Activated T-cell treated with anti-CD3 and anti-CD28 coated beads, Interleukin-2, amount 50 U/mL, for 4 hours (primary cell): ENCODE measurements at regions not wholly inside any gene's neighbourhood (a gene's known extent, or its start where the extent isn't known, plus 50 kb on each side); places are given as distances from the start of the nearest gene placed in this dataset.

ENCODE experiments used
- ATAC-seq, 2 donors: fragments of 200-7000 bp; cut with Tn5 transposase; one replicate each; pipeline ENCODE4 v1.10.0; 2021
- DNase-seq: peaks from one replicate; pipeline ENCODE4 v3.0.0-alpha.2; 2020
- H3K27me3 Mint-ChIP-seq: one replicate; pipeline ENCODE4 v1.8.0; 2021; ENCODE audit warnings: low read depth, mixed read lengths
- H3K36me3 Mint-ChIP-seq: one replicate; pipeline ENCODE4 v1.8.0; 2022; ENCODE audit warnings: mixed read lengths; ENCODE audit not compliant: insufficient read depth
- H3K4me1 Mint-ChIP-seq: one replicate; pipeline ENCODE4 v1.8.0; 2021; ENCODE audit warnings: low read depth, mixed read lengths
- H3K4me3 Mint-ChIP-seq: one replicate; pipeline ENCODE4 v1.8.0; 2021; ENCODE audit warnings: mild to moderate bottlenecking, moderate library complexity, mixed read lengths
- H3K9me3 Mint-ChIP-seq: one replicate; pipeline ENCODE4 v1.8.0; 2021; ENCODE audit warnings: mixed read lengths

DNA sequence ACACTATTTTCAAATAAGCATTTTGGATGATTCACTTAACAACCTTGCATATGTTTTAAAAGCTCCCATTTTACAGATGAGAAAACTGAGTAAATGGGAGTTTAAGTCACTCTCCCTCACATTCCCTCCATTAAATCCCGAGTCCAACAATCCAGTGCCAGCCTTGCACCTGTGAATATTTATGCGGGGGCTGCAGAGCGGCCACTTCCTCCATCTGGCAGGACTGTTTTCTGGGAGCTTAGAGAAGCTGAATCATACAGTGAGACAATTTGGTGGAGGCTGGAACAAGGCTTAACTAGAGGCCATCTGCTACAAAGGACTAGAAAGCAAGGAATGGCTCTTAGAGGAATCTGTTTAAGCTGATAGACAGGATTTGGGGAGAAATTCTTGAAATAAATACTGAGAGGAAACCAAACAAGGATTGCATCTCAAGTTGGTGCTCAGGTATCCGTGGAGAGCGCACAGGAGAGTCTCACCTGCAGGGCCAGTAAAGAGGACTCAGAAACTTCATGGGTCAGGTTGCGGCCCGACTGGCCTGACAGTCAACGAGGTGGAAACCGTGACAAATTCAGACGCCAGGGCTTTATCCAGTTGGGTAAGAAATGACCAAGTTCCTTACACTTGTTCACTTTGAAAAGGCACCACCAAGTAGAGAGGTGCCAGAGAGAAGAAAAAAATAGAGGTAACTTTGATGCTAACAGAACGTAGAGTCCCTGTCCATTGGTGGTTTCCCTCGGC, 478.5 kb downstream of the QKI start:
- ATAC-seq (no peak), DNase-seq (no peak)
- Mint-ChIP-seq H3K4me3 (no peak overlapping the region), H3K27me3 (no peaks in the 10 kb centered on the region), H3K36me3 (no peaks in the 10 kb centered on the region), H3K9me3 (peaks cover 5% of the 10 kb centered on the region), H3K4me1 (no peaks in the 10 kb centered on the region)

DNA sequence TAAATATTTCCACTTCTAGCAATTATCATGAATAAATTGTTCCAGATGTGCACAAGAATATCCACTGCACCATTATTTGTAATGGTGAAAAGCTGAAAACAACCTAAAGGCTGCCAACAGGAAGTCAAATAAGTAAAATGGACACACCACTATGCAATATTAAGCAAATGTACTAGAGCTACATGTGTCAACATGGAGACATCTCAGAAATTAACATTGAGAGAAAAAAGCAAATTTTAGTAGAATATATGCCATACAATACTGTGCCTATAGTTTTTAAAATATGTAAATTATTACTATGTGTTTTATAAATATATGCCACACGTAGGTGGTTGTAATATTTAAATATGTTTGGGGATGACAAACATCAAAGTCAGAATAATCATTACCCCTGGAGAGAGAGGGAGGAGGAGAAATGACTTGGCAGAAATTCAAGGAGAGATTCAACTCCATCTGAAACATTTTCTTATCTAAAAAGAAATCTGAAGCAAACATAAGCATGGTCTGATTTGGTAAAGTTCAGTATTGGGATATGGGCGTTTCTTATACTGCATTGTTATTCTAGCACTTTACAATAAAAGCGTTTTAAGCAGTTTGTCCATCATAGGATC, 475.5 kb downstream of the QKI start:
- no peaks in the 10 kb centered on the region for H3K27me3 Mint-ChIP-seq
- no peak for ATAC-seq
- no peaks in the 10 kb centered on the region for H3K36me3 Mint-ChIP-seq
- H3K4me1 Mint-ChIP-seq, result no peaks in the 10 kb centered on the region
- H3K4me3 Mint-ChIP-seq, result no peak overlapping the region
- peaks cover 5% of the 10 kb centered on the region for H3K9me3 Mint-ChIP-seq
- DNase-seq, result no peak

DNA sequence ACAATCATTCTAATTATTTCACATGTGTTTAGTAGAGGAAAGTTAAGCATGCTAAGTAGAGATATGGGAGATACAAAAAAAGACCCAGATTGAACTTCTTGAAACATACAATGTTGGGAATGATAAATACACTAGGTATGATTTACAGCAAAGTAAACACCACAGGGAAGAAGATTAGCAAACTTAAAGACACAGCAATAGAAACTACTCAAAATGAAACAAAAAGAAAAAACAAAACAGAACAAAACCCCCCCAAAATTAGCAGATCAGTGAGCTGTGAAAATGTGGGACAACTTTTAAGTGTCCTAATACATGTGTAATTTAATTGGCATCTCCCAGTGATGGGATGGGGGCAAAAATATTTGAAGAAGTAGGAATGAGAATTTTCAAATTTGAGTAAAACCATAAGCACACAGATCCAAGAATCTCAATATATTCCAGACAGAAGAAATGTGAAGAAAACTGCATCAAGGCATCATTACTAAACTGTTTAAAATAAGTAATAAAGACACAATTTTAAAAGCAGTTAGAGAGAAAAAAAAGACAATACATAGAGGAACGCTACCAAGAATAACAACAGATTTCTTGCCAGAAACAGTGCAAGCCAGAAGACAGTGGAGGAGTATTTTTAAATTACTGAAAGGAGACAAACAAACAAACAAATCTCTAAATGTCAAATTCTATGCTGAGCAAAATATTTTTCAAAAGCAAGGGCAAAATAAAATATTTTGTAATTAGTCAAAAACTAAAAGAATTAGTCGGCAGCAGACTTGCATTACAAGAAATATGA, 473.7 kb downstream of the QKI start:
- no peak overlapping the region for H3K4me3 Mint-ChIP-seq

DNA sequence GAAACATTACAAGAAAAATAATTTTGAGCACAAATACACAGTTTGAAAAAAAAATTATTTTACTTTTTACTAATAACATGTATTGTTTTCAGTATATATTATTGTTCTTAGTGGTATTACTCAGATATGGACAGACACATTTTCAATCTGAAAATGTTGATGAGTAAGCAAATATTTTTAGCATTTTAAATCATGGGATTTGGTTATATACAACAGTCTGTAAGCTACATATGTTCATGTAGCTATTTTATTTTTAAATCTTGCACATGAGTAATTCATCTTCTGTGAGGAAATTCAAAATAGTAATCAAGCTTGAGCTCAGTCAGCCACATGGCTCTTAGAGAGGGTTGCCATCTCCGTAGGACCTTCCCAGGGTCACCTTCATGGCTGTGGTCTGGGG, 471.9 kb downstream of the QKI start:
- H3K4me3 Mint-ChIP-seq, result no peak overlapping the region
- H3K27me3 Mint-ChIP-seq, result peaks cover 8% of the 10 kb centered on the region
- DNase-seq (no peak), ATAC-seq (no peak)
- H3K9me3 Mint-ChIP-seq, result peaks cover 5% of the 10 kb centered on the region
- H3K36me3 Mint-ChIP-seq, result no peaks in the 10 kb centered on the region
- H3K4me1 Mint-ChIP-seq, result no peaks in the 10 kb centered on the region

More for the DNA sequence above, 473.7 kb downstream of the QKI start:
- no peaks in the 10 kb centered on the region for H3K4me1 Mint-ChIP-seq
- no peak for DNase-seq
- no peak for ATAC-seq
- no peaks in the 10 kb centered on the region for H3K27me3 Mint-ChIP-seq
- no peaks in the 10 kb centered on the region for H3K36me3 Mint-ChIP-seq
- H3K9me3 Mint-ChIP-seq, result peaks cover 5% of the 10 kb centered on the region

DNA sequence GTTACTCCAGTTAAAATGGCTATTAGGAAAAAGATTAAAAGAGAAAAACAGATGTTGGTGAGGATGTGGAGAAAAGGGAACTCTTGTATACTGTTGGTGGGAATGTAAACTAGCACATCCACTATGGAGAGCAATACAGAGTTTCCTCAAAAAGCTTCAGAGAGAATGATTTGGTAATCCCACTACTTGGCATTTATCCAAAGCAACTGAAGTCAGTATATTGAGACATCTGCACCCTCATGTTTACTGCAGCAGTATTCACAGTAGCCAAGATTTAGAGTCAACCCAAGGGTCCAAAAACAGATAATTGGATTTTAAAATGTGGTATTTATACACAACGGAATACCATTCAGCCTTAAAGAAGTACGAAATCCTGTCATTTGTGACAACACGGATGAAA, 469.5 kb downstream of the QKI start:
- no peak for ATAC-seq
- DNase-seq, result no peak
- Mint-ChIP-seq H3K36me3 (no peaks in the 10 kb centered on the region), H3K4me3 (no peak overlapping the region), H3K27me3 (peaks cover 12% of the 10 kb centered on the region), H3K4me1 (no peaks in the 10 kb centered on the region), H3K9me3 (peaks cover 5% of the 10 kb centered on the region)

DNA sequence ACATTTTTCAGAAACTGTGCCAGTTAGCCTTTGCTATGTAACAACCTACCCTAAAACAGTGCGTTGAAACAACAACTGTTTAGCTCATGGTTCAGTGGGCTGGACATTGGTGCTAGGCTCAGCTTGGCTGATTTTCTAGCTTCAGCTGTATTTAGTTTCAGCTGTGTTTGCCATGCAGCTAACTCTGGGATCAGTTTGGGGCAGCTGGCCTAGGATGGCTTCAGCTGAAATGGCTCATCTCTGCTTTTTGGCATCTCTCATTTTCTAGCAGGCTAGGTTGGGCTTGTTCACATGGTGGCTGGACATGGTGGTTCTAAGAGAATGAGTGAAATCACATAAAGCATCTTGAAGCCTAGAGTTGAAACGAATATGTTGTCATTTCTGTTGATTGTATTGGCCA, 464.2 kb downstream of the QKI start:
- H3K4me3 Mint-ChIP-seq, result no peak overlapping the region
- H3K9me3 Mint-ChIP-seq, result no peaks in the 10 kb centered on the region
- ATAC-seq (no peak), DNase-seq (no peak)
- no peaks in the 10 kb centered on the region for H3K4me1 Mint-ChIP-seq
- H3K27me3 Mint-ChIP-seq, result peaks cover 24% of the 10 kb centered on the region
- no peaks in the 10 kb centered on the region for H3K36me3 Mint-ChIP-seq

DNA sequence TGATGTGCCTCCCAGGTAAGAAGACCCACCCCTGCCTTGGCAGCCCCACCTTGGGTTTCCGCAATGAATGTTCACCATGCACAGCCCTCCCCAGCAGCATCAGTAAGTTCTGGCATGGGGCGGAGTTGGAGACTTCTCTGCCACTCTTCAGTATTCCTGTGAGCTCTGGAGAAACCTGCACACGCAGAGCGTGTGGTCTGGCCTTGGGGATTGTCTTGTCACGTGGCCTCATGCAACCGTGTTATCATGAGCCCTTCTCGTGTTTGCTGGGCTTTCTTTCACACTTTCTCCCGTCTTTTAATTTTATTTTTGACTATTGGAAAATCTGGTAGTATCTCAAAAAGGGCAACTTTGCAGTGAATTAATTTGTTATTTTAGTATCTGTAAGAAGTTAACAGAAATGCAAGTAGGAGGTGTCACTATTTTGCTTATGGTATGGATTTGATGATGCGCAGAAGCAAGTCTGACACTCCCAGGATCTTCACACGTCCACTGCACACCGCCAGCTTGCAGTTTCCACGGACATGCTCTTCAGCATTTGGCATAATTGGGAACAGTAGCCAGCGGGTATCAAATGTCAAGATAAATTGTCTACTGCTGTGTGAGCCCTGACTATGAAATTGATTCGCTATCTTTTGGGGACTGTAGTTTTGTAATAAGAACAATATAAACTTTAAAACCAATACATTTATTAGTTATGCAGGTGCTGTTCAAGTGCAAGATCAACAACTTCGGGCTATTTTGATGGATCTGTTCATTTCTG, 463.5 kb downstream of the QKI start:
- DNase-seq, result no peak
- Mint-ChIP-seq H3K27me3 (peaks cover 24% of the 10 kb centered on the region), H3K4me3 (no peak overlapping the region), H3K36me3 (no peaks in the 10 kb centered on the region), H3K9me3 (no peaks in the 10 kb centered on the region), H3K4me1 (no peaks in the 10 kb centered on the region)
- ATAC-seq, result no peak

DNA sequence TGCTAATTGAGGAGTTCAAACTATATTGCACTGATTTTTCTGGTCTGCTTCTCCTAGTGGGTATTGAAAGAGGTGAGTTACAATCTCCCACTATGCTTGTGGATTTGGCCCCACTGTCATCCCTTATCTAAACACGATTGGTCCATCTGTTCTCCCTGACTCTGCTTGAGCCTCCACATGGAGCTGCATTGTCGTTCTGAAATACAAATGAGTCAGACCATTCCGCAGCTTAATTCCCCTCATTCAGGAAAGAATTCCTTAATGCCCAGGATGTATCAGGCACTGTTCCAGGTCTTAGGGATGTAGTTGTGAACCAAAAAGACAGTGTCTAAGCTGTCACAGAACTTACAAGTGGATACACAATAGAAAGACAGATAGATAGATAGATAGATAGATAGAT, 461.9 kb downstream of the QKI start:
- no peaks in the 10 kb centered on the region for H3K36me3 Mint-ChIP-seq
- DNase-seq (no peak), ATAC-seq (no peak)
- H3K9me3 Mint-ChIP-seq, result no peaks in the 10 kb centered on the region
- no peaks in the 10 kb centered on the region for H3K4me1 Mint-ChIP-seq
- H3K27me3 Mint-ChIP-seq, result peaks cover 16% of the 10 kb centered on the region
- H3K4me3 Mint-ChIP-seq, result no peak overlapping the region

DNA sequence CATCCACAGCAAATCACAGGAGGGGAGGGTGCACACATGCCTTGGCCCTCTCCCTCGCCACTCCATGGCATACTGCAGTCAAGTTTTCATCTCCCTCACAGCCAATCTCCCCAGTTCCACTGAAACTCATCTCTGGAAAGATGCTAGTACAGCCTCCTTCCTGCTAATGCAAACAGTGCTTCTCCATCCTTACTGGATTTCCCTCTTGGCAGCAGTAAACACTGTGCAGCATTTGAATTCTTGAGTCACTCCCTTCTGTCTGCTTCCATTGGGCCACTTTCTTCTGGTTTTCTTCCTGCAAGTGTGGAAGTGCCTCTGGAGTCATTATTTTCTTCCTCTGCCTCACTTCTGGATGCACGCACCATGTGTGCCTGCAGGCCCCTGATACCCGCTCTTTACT, 460.3 kb downstream of the QKI start:
- Mint-ChIP-seq H3K27me3 (peaks cover 16% of the 10 kb centered on the region), H3K36me3 (no peaks in the 10 kb centered on the region), H3K4me3 (no peak overlapping the region), H3K9me3 (no peaks in the 10 kb centered on the region), H3K4me1 (no peaks in the 10 kb centered on the region)
- DNase-seq (no peak), ATAC-seq (no peak)

DNA sequence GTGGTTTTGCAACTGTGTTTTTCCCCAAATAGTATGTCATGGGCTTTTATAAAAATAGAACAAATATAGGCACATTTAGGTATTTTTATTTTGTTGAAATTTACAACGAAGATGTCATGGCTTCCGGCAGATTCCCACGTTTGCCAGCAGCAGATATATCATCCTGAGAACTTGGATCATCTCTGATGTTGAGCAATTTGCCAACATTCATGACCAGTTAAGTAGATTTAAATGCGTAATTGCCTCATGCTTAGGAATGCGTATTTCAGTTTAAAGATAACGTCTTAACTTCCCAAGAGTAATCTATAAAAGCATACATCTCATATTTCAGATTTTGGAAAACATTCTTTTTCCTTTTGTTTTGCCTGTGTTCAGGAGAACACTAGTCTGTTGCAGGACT, 457.8 kb downstream of the QKI start:
- no peaks in the 10 kb centered on the region for H3K4me1 Mint-ChIP-seq
- no peak for ATAC-seq
- H3K9me3 Mint-ChIP-seq, result no peaks in the 10 kb centered on the region
- peaks cover 10% of the 10 kb centered on the region for H3K27me3 Mint-ChIP-seq
- H3K36me3 Mint-ChIP-seq, result no peaks in the 10 kb centered on the region
- DNase-seq, result no peak
- H3K4me3 Mint-ChIP-seq, result no peak overlapping the region

DNA sequence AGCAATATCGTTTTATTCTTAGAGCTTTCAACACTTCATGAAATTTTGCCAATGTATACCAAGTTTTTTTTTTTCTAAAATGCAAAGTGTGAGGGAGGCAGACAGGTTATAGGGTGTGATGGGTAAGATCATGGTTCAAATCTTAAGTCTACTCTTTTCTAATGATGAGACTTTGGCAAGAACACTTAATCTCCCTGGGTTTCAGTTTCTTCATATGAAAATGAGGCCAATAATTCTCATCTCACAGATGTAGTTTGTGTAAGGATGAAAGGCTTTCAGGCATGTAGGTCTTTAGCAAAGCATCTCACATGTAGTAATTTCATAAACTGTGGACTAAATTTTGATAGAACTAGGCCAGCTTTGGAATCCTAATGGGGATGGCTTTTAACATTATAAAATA, 457.1 kb downstream of the QKI start:
- H3K27me3 Mint-ChIP-seq, result peaks cover 12% of the 10 kb centered on the region
- H3K36me3 Mint-ChIP-seq, result no peaks in the 10 kb centered on the region
- no peak overlapping the region for H3K4me3 Mint-ChIP-seq
- ATAC-seq (no peak), DNase-seq (no peak)
- no peaks in the 10 kb centered on the region for H3K4me1 Mint-ChIP-seq
- no peaks in the 10 kb centered on the region for H3K9me3 Mint-ChIP-seq

DNA sequence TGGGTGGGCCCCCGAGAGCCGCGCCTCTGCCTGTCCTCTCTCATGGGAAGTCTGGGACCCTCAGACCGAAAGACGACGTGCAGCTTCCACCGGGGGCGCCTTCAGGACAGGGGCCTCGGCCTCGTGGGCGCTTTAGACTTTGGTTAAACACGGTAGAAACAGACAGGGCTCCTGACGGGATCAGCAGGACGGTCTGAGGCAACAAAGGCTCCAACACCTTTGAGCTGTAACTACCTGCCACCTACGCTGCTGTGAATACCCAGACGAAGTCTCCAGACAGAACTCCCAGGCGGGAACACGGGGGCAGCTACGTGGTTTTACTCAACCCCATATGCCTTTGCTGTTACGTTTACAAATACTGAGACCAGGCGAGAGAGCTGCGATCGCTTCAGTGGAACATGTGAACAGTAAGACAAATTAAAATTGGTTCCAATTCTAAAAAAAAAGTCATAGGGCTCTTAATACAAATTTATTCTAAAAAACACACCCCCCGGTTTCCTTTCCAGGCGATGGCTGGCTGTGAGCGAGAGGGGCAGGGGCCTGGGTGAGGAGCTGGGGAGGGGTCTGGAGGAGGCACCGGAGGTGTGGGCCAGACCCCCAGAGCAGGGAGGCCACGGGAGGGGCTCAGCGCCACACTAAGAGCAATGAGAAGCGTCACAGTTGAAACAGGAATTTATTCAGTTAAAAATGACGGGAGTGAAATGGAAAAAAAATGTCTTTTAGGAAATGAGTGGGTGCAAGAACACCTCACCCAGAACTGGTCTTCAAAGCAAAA, 453.2 kb downstream of the QKI start:
- Mint-ChIP-seq H3K27me3 (peaks cover 13% of the 10 kb centered on the region), H3K4me3 (no peak overlapping the region)

DNA sequence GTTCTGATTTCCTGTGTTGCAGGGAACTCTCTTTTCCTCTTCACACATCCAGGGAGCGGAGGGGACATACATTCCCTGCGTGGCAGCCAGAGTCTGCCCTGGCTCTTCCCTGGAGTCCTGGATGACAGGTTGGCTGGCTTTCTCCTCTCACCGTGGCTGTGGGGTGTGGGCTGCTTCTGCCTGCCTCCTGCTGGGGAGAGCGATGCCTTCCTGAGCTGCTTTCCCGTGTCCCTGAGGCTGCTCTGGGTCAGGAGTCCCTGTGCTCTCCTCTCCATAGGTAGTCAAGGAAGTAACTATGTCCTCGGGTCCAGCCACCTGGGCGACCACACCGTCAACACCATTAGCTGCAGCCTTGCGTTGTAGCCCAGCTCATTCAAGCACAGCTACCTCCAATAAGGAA, 451.7 kb downstream of the QKI start:
- Mint-ChIP-seq H3K9me3 (no peaks in the 10 kb centered on the region), H3K36me3 (no peaks in the 10 kb centered on the region), H3K4me1 (no peaks in the 10 kb centered on the region), H3K4me3 (no peak overlapping the region), H3K27me3 (peaks cover 15% of the 10 kb centered on the region)
- DNase-seq (no peak), ATAC-seq (no peak)

More for the DNA sequence above, 453.2 kb downstream of the QKI start:
- Mint-ChIP-seq H3K9me3 (no peaks in the 10 kb centered on the region), H3K4me1 (no peaks in the 10 kb centered on the region), H3K36me3 (no peaks in the 10 kb centered on the region)
- DNase-seq, result no peak
- ATAC-seq, result no peak

DNA sequence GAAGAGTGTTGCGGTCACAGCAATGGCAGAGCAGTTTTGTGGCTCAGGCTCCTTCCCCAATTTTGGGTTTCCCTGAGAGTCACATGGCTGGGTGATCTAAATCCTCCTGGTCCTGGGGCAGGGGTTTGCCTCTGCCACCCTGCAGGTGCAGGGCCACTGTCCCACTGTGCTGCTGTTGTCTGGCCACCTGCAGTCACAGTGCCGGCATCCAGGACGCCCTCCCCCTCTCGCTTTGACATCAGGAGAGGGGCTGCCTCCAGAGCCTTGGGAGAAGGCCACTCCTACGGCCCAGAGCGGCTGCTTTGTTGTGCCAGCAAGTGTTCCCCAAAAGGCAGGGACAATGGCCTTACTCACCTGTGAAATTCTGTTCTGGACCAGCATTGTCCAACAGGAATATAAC, 449.0 kb downstream of the QKI start:
- ATAC-seq (no peak), DNase-seq (no peak)
- no peaks in the 10 kb centered on the region for H3K36me3 Mint-ChIP-seq
- no peak overlapping the region for H3K4me3 Mint-ChIP-seq
- no peaks in the 10 kb centered on the region for H3K9me3 Mint-ChIP-seq
- H3K27me3 Mint-ChIP-seq, result peaks cover 19% of the 10 kb centered on the region
- peaks cover 2% of the 10 kb centered on the region for H3K4me1 Mint-ChIP-seq
